ENCODE measurements at regions not wholly inside any gene's neighbourhood (a gene's known extent, or its start where the extent isn't known, plus 50 kb on each side); places are given as distances from the start of the nearest gene placed in this dataset.
"Not testable (repeated sequence)": the region's sequence is repeated elsewhere in the genome, so short reads cannot be mapped to it uniquely, and the experiment has no call there.

DNA sequence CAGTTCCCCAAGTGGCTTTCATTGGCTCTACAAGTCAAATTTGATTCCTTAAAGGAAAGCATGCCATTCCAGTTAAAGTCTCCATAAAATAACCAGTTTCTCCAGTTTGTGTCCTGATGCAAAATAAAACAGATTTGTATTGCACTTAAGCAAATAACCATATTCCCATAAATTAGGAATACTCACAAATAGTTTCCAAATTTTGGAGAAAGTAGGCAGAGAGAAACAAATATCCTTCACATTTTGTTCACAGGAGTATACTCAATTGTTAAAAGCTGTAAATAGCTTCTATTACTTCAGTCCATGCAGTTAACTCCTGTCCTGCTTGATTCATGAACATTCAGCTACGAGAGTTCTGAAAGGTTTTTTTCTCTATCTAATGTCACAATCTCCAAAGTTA, 281.4 kb upstream of the RGS17 start:
- DNase-seq (ENCODE audit: low spot score) = no peak

DNA sequence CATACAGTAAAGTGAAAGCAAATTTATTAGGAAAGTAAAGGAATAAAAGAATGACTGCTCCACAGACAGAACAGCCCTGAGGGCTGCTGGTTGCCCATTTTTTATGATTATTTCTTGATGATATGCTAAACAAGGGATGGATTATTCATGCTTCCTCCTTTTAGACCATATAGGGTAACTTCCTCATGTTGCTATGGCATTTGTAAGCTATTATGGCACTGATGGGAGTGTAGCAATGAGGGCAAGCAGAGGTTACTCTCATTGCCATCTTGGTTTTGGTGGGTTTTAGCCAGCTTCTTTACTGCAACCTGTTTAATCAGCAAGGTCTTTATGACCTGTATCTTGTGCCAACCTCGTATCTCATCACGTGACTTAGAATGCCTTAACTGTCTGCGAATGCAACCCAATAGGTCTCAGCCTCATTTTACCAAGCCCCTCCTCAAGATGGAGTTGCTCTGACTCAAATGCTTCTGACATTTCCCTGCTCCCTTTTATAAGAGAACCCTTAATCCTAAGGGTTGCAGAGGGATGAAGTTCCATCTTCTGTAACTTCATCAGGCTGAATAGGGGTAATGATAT, 280.1 kb upstream of the RGS17 start:
- no peak for DNase-seq (ENCODE audit: low spot score)

GRCh38 chr6:153405931-153406330, 274.8 kb upstream of the RGS17 start:
- DNase-seq (ENCODE audit: low spot score) = no peak

GRCh38 chr6:153401751-153402150, 270.7 kb upstream of the RGS17 start:
- DNase-seq (ENCODE audit: low spot score) = no peak

DNA sequence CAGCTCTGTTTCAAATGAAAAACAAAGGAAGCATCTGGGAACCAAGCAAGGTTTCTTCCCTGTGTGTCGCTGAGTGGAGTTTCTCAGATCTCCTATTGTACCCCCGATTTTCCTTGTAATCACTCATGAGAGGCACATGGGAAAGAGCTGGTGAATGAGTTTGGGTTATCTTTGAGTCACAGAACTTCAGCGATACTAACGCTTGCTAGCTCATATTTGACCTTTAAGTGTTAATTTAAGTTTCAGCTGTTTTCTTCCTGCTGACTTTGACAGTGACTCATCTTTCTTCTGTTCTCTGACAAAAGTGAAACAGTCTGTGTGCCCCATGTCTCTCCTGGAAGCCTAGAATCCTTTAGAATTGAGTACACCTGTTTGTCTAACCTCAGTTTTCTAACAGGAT, 261.1 kb upstream of the RGS17 start:
- no peak for DNase-seq (ENCODE audit: low spot score)

DNA sequence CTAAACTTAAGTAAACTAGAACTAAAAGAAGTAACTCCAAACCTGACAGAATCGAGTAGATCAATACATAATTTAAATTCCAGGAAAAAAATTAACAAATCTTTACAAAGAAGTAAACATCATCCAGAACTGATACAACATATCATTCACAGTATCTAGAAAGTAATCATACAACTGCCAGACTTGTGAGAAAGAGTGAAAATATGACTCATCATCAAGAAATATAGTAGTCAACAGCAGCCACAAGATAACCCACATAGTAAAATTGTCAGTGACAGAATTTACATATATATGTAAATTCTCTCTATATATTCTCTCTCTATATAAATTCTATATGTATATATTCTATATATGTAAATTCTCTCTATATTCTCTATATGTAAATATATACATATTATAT, 242.8 kb upstream of the RGS17 start:
- no peak for DNase-seq (ENCODE audit: low spot score)

GRCh38 chr6:153368131-153368530, 237.0 kb upstream of the RGS17 start:
- DNase-seq (ENCODE audit: low spot score) = no peak

- DNase-seq (ENCODE audit: low spot score) = no peak
These were observed 235.9 kb upstream of the RGS17 start for GRCh38 chr6:153367021-153367420.

GRCh38 chr6:153357391-153357790, 226.3 kb upstream of the RGS17 start:
- no peak for DNase-seq (ENCODE audit: low spot score)

DNA sequence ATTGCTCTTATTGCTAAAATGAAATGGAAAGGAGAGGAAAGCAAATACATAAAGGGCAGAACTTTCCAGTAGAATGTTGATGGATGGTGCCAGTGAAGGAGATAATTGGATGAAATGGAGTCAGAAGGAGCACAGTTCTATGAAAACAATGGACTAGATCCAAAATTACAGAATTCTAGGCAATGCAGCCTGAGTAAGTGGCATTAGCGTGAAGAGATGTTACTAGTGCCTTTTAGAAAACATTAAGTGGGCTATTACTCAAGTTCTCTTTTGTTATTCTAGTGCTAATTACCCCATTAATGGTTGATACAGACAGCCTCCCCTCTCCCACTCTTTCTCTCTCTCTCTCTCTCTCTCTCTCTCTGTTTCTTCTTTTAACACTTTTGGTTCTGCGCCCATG, 209.5 kb upstream of the RGS17 start:
- no peak for DNase-seq (ENCODE audit: low spot score)

DNA sequence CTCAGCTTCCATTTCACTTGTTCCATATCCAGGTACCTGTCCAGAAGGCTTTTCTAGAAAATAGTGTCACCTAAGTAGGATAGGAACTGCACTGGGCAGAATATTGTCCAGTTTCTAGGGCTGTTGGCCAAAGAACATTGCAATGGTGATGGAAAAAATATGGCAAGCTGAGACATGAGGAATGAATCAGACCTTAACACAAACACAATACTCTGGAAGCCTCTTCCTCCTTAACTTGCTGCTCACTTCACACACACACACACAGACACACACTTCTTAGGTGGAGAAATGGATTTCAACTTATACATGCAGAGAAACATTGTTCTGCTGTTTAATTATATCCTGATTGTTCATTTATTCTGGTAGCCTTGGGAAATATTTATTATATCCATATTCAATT, 203.0 kb upstream of the RGS17 start:
- no peak for DNase-seq (ENCODE audit: low spot score)

- DNase-seq (ENCODE audit: low spot score) = not testable (repeated sequence)
These were observed 200.1 kb upstream of the RGS17 start for GRCh38 chr6:153331221-153331620.

- DNase-seq (ENCODE audit: low spot score) = no peak
These were observed 197.1 kb upstream of the RGS17 start for GRCh38 chr6:153328194-153328593.

DNA sequence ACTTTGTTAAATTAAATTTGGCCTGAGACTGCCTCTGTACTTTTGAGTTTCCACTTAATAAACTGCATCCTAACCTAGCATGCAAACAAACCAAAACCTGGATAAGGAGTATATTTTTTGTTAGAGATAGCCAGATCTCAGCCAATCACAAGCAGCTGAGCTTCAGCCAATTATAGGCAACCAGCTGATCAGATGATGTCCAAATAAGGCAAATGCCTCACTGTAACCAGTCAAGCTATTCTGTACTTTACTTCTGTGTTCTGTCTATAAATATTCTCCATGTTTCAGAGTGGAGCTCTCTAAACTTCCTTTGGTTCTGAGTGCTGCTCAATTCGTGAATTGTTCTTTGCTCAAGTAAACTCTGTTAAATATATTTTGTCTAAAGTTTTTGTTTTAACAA, 194.6 kb upstream of the RGS17 start:
- DNase-seq (ENCODE audit: low spot score) = no peak

DNA sequence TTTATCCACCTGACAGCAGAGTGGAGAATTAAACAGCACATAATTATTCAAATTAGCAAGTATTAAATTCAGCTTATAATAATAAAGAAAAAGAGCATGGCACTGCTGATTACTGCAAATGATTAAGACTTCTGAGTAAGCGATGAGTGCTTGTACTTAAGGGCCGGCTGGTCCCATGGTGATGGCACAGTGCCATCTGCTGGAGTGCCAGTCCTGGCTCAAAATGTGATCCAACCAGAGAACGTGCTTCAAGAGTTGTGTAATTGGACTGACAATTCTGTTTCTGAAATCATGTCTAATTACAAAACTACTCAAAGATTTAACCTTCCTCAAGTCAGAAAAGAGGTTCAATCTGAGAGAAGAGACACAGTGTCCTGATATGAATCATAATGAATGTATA, 181.6 kb upstream of the RGS17 start:
- no peak for DNase-seq (ENCODE audit: low spot score)

GRCh38 chr6:153309651-153310050, 178.6 kb upstream of the RGS17 start:
- DNase-seq (ENCODE audit: low spot score) = no peak

GRCh38 chr6:153302133-153302532, 171.1 kb upstream of the RGS17 start:
- DNase-seq (ENCODE audit: low spot score) = no peak

DNA sequence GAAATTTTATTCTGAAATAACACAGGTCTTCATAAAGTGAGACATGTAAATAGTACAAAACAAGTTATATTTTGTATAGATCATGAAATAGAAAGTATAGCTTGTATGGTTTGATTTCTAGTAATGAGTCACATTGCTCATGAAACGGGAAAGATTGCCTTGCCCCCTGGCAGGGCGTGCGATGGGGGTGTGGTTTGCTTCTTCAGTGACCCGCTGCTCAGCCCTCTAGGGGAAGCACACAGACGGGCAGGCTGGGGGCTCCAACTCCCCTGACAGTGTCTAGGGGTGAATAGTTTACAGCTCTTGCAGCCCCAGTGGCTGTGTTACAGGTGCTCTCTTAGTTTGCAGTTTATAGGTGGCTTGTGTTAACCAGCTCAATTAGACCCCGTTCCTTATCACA, 170.5 kb upstream of the RGS17 start:
- no peak for DNase-seq (ENCODE audit: low spot score)

DNA sequence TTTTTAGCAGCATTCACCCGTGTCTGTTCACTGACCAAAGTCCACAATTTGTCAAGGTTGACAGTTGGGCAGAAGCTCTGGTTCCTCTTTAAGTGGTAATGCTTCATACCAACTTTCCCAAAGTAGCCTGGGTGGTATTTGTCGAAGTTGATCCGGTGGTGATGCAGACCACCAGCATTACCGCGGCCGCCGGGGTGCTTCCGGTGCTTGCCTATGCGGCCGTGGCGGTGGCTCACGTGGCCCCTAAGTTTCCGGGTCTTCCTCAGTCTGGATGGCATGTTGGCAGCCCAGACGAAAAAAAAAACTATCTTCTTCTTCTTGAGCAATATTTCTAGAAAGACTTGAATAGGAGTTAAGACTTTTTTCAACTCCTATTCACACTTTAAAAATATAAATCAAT, 151.4 kb upstream of the RGS17 start:
- DNase-seq (ENCODE audit: low spot score) = not testable (repeated sequence)

GRCh38 chr6:153275997-153276396, 144.9 kb upstream of the RGS17 start:
- DNase-seq (ENCODE audit: low spot score) = no peak

- DNase-seq (ENCODE audit: low spot score) = no peak
These were observed 141.3 kb upstream of the RGS17 start for GRCh38 chr6:153272201-153272980.

DNA sequence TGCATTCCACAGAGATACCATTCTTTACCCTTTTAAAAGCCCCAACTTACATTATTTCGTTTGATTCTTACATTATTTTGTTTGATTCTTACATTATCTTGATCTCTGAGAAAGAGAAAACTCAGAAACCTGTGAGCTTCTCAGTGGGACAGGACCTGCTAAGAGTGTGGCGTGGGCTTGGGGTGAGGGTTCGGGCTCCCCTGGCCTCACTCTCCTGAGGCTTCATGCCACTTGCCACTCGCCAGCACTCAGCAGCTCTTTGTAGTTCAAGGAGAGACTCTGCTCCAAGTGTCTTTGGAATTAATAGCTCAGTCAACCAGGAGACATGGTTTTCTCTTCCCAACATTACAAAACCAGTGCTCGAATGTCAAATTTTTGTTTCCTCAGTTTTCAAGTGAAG, 132.4 kb upstream of the RGS17 start:
- no peak for DNase-seq (ENCODE audit: low spot score)

- no peak for DNase-seq (ENCODE audit: low spot score)
These were observed 120.2 kb upstream of the RGS17 start for GRCh38 chr6:153251326-153251725.

DNA sequence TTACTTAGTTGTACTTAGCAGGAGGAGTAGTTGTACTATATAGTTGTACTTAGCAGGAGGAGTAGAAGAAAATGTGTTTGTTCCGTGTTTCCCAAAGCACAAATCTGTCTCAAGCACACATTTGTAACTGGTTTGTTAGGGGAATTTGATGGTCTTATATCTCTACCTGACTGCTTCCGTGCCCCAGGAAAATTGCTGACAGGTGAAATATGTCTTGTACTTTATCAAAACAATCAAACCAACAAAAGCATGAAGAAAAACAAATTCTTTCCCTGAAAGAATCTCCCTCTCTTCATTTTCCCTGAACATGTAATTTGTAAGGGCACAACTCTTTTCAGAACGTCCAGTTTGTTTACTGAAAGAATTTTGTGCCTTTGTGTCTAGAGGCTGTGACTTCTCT, 106.6 kb upstream of the RGS17 start:
- no peak for DNase-seq (ENCODE audit: low spot score)

Measured in ecto neural progenitor cell (in vitro differentiated cells).